Activated T-cell treated with anti-CD3 and anti-CD28 coated beads for 48 hours (primary cell): ENCODE measurements at regions not wholly inside any gene's neighbourhood (a gene's known extent, or its start where the extent isn't known, plus 50 kb on each side); places are given as distances from the start of the nearest gene placed in this dataset.

Experiments used
- DNase-seq: peaks from one replicate; pipeline ENCODE4 v3.0.0-alpha.2; 2020; ENCODE audit warnings: low read depth

GRCh38 chr2:18889565-18890332, 300.4 kb upstream of the NT5C1B start:
- DNase-seq = no peak

GRCh38 chr2:18885457-18885856, 296.1 kb upstream of the NT5C1B start:
- no peak for DNase-seq

- no peak for DNase-seq
Observed at GRCh38 chr2:18883616-18884456, 294.5 kb upstream of the NT5C1B start.

GRCh38 chr2:18871430-18871829, 282.1 kb upstream of the NT5C1B start:
- no peak for DNase-seq

GRCh38 chr2:18870307-18870706, 280.9 kb upstream of the NT5C1B start:
- no peak for DNase-seq

- no peak for DNase-seq
Observed at GRCh38 chr2:18861951-18862350, 272.6 kb upstream of the NT5C1B start.

GRCh38 chr2:18860179-18860578, 270.8 kb upstream of the NT5C1B start:
- DNase-seq = no peak

GRCh38 chr2:18856765-18857164, 267.4 kb upstream of the NT5C1B start:
- no peak for DNase-seq

- no peak for DNase-seq
Observed at GRCh38 chr2:18855027-18855426, 265.7 kb upstream of the NT5C1B start.

- DNase-seq = no peak
Observed at GRCh38 chr2:18849841-18850578, 260.6 kb upstream of the NT5C1B start.

GRCh38 chr2:18848646-18849045, 259.3 kb upstream of the NT5C1B start:
- DNase-seq = no peak

GRCh38 chr2:18845854-18846445, 256.6 kb upstream of the NT5C1B start:
- DNase-seq = no peak

- DNase-seq = no peak
Observed at GRCh38 chr2:18842836-18843235, 253.5 kb upstream of the NT5C1B start.

- DNase-seq = no peak
Observed at GRCh38 chr2:18841248-18842150, 252.1 kb upstream of the NT5C1B start.

GRCh38 chr2:18837240-18837639, 247.9 kb upstream of the NT5C1B start:
- DNase-seq = no peak

GRCh38 chr2:18836436-18836835, 247.1 kb upstream of the NT5C1B start:
- DNase-seq = no peak

- DNase-seq = no peak
Observed at GRCh38 chr2:18835787-18836186, 246.4 kb upstream of the NT5C1B start.

- DNase-seq = no peak
Observed at GRCh38 chr2:18834341-18834740, 245.0 kb upstream of the NT5C1B start.

- DNase-seq = no peak
Observed at GRCh38 chr2:18833941-18834340, 244.6 kb upstream of the NT5C1B start.

- no peak for DNase-seq
Observed at GRCh38 chr2:18831916-18832510, 242.6 kb upstream of the NT5C1B start.

GRCh38 chr2:18830962-18831361, 241.6 kb upstream of the NT5C1B start:
- DNase-seq = no peak
